HCT116 (cell line): ENCODE measurements at regions not wholly inside any gene's neighbourhood (a gene's known extent, or its start where the extent isn't known, plus 50 kb on each side); places are given as distances from the start of the nearest gene placed in this dataset.

ENCODE experiments used
- ATAC-seq: fragments of 200-7000 bp; cut with Tn5 transposase; 2 replicates; pipeline ENCODE4 v1.9.1; 2020; ENCODE audit warnings: mild to moderate bottlenecking, moderate library complexity
- BruUV-seq: library from RNA; stranded (reverse); fragments of 400-500 nt; replicated peaks from 2 replicates; lab custom pipeline; 2021; lab: Mats Ljungman, UMichigan
- CTCF ChIA-PET: fragments of 300-600 bp; sonication (Branson Sonifier 250); formaldehyde crosslinking; loops from one replicate; lab custom pipeline; 2021; ENCODE audit warnings: antibody characterized with exemption; lab: Charles Lee
- POLR2A ChIA-PET: fragments of 300-600, 350-600 bp; sonication (Branson Sonifier 250); formaldehyde crosslinking; loops from one replicate; lab custom pipeline; 2021; ENCODE audit warnings: antibody characterized with exemption; lab: Charles Lee
- RAD21 ChIA-PET, 2 experiments: fragments of 300-600 bp; sonication (Branson Sonifier 250); formaldehyde crosslinking; loops; one replicate each; lab custom pipeline; 2023; ENCODE audit warnings: low total read pairs in 2 of 2; ENCODE audit not compliant: uncharacterized antibody in 2 of 2, unreplicated experiment in 2 of 2, low non-redundant PET in 1 of 2; lab: Charles Lee
- DNase-seq: peaks from one replicate; pipeline ENCODE4 v3.0.0-alpha.2; 2010; ENCODE audit warnings: low read depth, low spot score
- H2AFZ ChIP-seq: fragments of 200-600 bp; shearing (Covaris generic), sonication (generic); 2 replicates; pipeline ENCODE4 v1.6.1; 2017; ENCODE audit warnings: low read depth, mixed run types, mixed read lengths, antibody characterized with exemption, low read length; ENCODE audit not compliant: poor library complexity, severe bottlenecking
- H3K27ac ChIP-seq: 2 replicates; pipeline ENCODE4 v1.5.1; 2012; ENCODE audit warnings: low read depth, low read length
- H3K27me3 ChIP-seq: fragments of 200-600 bp; sonication (generic); 2 replicates; pipeline ENCODE4 v1.6.1; 2016; ENCODE audit warnings: mixed run types, low read length, mixed read lengths; ENCODE audit not compliant: insufficient read depth
- H3K36me3 ChIP-seq, 2 experiments: fragments of 200-500 bp in 1 of 2; fragments of 200-600 bp in 1 of 2; sonication (Bioruptor generic) in 1 of 2; sonication (generic) in 1 of 2; 2 replicates each; pipeline versions ENCODE4 v1.5.1 to v1.6.1; 2014 to 2016; ENCODE audit warnings: low read length in 2 of 2, inconsistent platforms in 1 of 2, mixed read lengths in 1 of 2, mixed run types in 1 of 2; ENCODE audit not compliant: insufficient read depth in 2 of 2, control insufficient read depth in 1 of 2
- H3K4me1 ChIP-seq, 2 experiments: fragments of 200-600 bp in 1 of 2; sonication (generic) in 1 of 2; 2 replicates each; pipeline versions ENCODE4 v1.5.1 to v1.6.1; 2012 to 2017; ENCODE audit warnings: low read length in 2 of 2, inconsistent platforms in 1 of 2, mild to moderate bottlenecking in 1 of 2, mixed read lengths in 1 of 2, mixed run types in 1 of 2, moderate library complexity in 1 of 2; ENCODE audit not compliant: insufficient read depth in 2 of 2, control insufficient read depth in 1 of 2
- H3K4me2 ChIP-seq: fragments of 200-600 bp; sonication (generic); 2 replicates; pipeline ENCODE4 v1.6.1; 2017; ENCODE audit warnings: mixed run types, low read length, mixed read lengths
- H3K4me3 ChIP-seq, 2 experiments: fragments of 200-600 bp in 1 of 2; sonication (generic) in 1 of 2; replicated peaks in 1 of 2; 2 replicates each; pipeline ENCODE4 v1.5.1; 2011 to 2016; ENCODE audit warnings: low read length in 2 of 2, control low read depth in 1 of 2, low read depth in 1 of 2, mild to moderate bottlenecking in 1 of 2, mixed read lengths in 1 of 2, mixed run types in 1 of 2
- H3K79me2 ChIP-seq: fragments of 200-600 bp; sonication (generic); 2 replicates; pipeline ENCODE4 v1.6.1; 2017; ENCODE audit warnings: mild to moderate bottlenecking, mixed run types, low read length, moderate library complexity, mixed read lengths; ENCODE audit not compliant: insufficient read depth
- H3K9ac ChIP-seq: fragments of 200-600 bp; sonication (generic); 2 replicates; pipeline ENCODE4 v1.6.1; 2016; ENCODE audit warnings: low read length, mixed read lengths
- H3K9me2 ChIP-seq: fragments of 200-600 bp; sonication (generic), shearing (Covaris generic); 2 replicates; pipeline ENCODE4 v1.6.1; 2017; ENCODE audit warnings: mixed run types, mild to moderate bottlenecking, moderate library complexity; ENCODE audit not compliant: insufficient read depth
- H3K9me3 ChIP-seq, 2 experiments: fragments of 200-500 bp in 1 of 2; fragments of 200-600 bp in 1 of 2; sonication (Bioruptor generic) in 1 of 2; sonication (generic) in 1 of 2; 2 replicates each; pipeline ENCODE4 v1.6.1; 2014 to 2017; ENCODE audit warnings: low read length in 2 of 2, mixed read lengths in 2 of 2, inconsistent platforms in 1 of 2, low read depth in 1 of 2, mild to moderate bottlenecking in 1 of 2, mixed run types in 1 of 2, moderate library complexity in 1 of 2; ENCODE audit not compliant: control insufficient read depth in 1 of 2, insufficient read depth in 1 of 2
- H4K20me1 ChIP-seq: fragments of 200-600 bp; sonication (generic), shearing (Covaris generic); 2 replicates; pipeline ENCODE4 v1.6.1; 2017; ENCODE audit warnings: mixed run types, mild to moderate bottlenecking, moderate library complexity; ENCODE audit not compliant: insufficient read depth
- CBX3 ChIP-seq: IDR thresholded peaks from 2 replicates; pipeline ENCODE4 v1.6.1; 2012; ENCODE audit warnings: low read depth
- EGR1 ChIP-seq: IDR thresholded peaks from 2 replicates; pipeline ENCODE4 v1.6.1; 2012; ENCODE audit warnings: low read depth
- ELF1 ChIP-seq: IDR thresholded peaks from 2 replicates; pipeline ENCODE4 v1.6.1; 2012; ENCODE audit warnings: low read depth, borderline replicate concordance
- EZH2 ChIP-seq: fragments of 200-600 bp; sonication (generic); IDR thresholded peaks from 2 replicates; pipeline ENCODE4 v1.6.1; 2017; ENCODE audit warnings: antibody characterized with exemption, mixed run types
- EZH2phosphoT487 ChIP-seq: fragments of 200-600 bp; IDR thresholded peaks from 2 replicates; pipeline ENCODE4 v1.6.1; 2018; ENCODE audit warnings: antibody characterized with exemption, borderline replicate concordance
- SIN3A ChIP-seq: IDR thresholded peaks from 2 replicates; pipeline ENCODE4 v1.6.1; 2012; ENCODE audit warnings: low read depth
- SP1 ChIP-seq: IDR thresholded peaks from 2 replicates; pipeline ENCODE4 v1.6.1; 2012; ENCODE audit warnings: low read depth
- SRF ChIP-seq: IDR thresholded peaks from 2 replicates; pipeline ENCODE4 v1.6.1; 2012; ENCODE audit warnings: low read depth
- TCF7L2 ChIP-seq: IDR thresholded peaks from 2 replicates; pipeline ENCODE4 v1.7.0; 2011; ENCODE audit warnings: borderline replicate concordance, inconsistent platforms; ENCODE audit not compliant: insufficient read depth, insufficient read length; ENCODE audit errors: extremely low read depth
- ZBTB33 ChIP-seq: IDR thresholded peaks from 2 replicates; pipeline ENCODE4 v1.6.1; 2011; ENCODE audit warnings: mild to moderate bottlenecking, low read length, moderate library complexity; ENCODE audit not compliant: insufficient replicate concordance; ENCODE audit errors: extremely low read depth
- ZFX ChIP-seq: fragments of 450-650 bp; IDR thresholded peaks from 2 replicates; pipeline ENCODE4 v1.6.1; 2017
- ZNF274 ChIP-seq: fragments of 200-500 bp; sonication (Bioruptor generic); IDR thresholded peaks from 2 replicates; pipeline ENCODE4 v1.6.1; 2014; ENCODE audit warnings: mild to moderate bottlenecking, low read depth, low read length, inconsistent platforms
- intact Hi-C: fragments of 100-400 bp; cut with micrococcal nuclease; formaldehyde crosslinking; loops from 2 replicates; pipeline ENCODE4 v1.10.0; 2022
- TF ChIP-seq, protein P1 (sequence below): IDR thresholded peaks from 2 replicates; pipeline ENCODE4 v1.6.1; 2012; ENCODE audit warnings: low read depth
- TF ChIP-seq, protein P2 (sequence below): IDR thresholded peaks from 2 replicates; pipeline ENCODE4 v1.6.1; 2012
- TF ChIP-seq, protein P3 (sequence below), 3 experiments: fragments of 200-600 bp in 1 of 3; sonication (generic) in 1 of 3; IDR thresholded peaks in 2 of 3; conservative IDR thresholded peaks in 1 of 3; 2 replicates each; pipeline ENCODE4 v1.5.1; 2012 to 2017; ENCODE audit warnings: low read depth in 2 of 3, low read length in 2 of 3, antibody characterized with exemption in 1 of 3, borderline replicate concordance in 1 of 3, control low read depth in 1 of 3, mild to moderate bottlenecking in 1 of 3, mixed read lengths in 1 of 3, mixed run types in 1 of 3, moderate library complexity in 1 of 3; ENCODE audit not compliant: insufficient read depth in 1 of 3

- Histone ChIP-seq H3K9me2 (no peaks in the 10 kb centered on the region), H3K79me2 (no peaks in the 10 kb centered on the region), H3K27me3 (no peaks in the 10 kb centered on the region), H2AFZ (no peak overlapping the region), H3K9me3 (no peaks in the 10 kb centered on the region), H3K4me3 (no peak overlapping the region), H3K4me1 (no peaks in the 10 kb centered on the region), H3K27ac (no peak overlapping the region), H4K20me1 (no peaks in the 10 kb centered on the region), H3K4me2 (no peak overlapping the region), H3K36me3 (no peaks in the 10 kb centered on the region), H3K9ac (no peak overlapping the region)
- BruUV-seq = no TSS peak
- ChIA-PET CTCF (no interaction called here), POLR2A (no interaction called here), RAD21 (no interaction called here)
- TF ChIP-seq EZH2 (no peak), ZNF274 (no peak), EGR1 (no peak), ELF1 (no peak), CBX3 (no peak), SIN3A (no peak), ZFX (no peak), SRF (no peak), SP1 (no peak), ZBTB33 (no peak), TCF7L2 (no peak), EZH2phosphoT487 (no peak)
- TF ChIP-seq, protein P1, sequence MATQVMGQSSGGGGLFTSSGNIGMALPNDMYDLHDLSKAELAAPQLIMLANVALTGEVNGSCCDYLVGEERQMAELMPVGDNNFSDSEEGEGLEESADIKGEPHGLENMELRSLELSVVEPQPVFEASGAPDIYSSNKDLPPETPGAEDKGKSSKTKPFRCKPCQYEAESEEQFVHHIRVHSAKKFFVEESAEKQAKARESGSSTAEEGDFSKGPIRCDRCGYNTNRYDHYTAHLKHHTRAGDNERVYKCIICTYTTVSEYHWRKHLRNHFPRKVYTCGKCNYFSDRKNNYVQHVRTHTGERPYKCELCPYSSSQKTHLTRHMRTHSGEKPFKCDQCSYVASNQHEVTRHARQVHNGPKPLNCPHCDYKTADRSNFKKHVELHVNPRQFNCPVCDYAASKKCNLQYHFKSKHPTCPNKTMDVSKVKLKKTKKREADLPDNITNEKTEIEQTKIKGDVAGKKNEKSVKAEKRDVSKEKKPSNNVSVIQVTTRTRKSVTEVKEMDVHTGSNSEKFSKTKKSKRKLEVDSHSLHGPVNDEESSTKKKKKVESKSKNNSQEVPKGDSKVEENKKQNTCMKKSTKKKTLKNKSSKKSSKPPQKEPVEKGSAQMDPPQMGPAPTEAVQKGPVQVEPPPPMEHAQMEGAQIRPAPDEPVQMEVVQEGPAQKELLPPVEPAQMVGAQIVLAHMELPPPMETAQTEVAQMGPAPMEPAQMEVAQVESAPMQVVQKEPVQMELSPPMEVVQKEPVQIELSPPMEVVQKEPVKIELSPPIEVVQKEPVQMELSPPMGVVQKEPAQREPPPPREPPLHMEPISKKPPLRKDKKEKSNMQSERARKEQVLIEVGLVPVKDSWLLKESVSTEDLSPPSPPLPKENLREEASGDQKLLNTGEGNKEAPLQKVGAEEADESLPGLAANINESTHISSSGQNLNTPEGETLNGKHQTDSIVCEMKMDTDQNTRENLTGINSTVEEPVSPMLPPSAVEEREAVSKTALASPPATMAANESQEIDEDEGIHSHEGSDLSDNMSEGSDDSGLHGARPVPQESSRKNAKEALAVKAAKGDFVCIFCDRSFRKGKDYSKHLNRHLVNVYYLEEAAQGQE = no peak
- TF ChIP-seq, protein P2, sequence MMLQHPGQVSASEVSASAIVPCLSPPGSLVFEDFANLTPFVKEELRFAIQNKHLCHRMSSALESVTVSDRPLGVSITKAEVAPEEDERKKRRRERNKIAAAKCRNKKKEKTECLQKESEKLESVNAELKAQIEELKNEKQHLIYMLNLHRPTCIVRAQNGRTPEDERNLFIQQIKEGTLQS = no peak
- TF ChIP-seq, protein P3, sequence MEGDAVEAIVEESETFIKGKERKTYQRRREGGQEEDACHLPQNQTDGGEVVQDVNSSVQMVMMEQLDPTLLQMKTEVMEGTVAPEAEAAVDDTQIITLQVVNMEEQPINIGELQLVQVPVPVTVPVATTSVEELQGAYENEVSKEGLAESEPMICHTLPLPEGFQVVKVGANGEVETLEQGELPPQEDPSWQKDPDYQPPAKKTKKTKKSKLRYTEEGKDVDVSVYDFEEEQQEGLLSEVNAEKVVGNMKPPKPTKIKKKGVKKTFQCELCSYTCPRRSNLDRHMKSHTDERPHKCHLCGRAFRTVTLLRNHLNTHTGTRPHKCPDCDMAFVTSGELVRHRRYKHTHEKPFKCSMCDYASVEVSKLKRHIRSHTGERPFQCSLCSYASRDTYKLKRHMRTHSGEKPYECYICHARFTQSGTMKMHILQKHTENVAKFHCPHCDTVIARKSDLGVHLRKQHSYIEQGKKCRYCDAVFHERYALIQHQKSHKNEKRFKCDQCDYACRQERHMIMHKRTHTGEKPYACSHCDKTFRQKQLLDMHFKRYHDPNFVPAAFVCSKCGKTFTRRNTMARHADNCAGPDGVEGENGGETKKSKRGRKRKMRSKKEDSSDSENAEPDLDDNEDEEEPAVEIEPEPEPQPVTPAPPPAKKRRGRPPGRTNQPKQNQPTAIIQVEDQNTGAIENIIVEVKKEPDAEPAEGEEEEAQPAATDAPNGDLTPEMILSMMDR (IDR thresholded peaks at IDR 0.05 in 2 of 3, conservative IDR thresholded peaks at IDR 0.05 in 1 of 3; ENCODE audit: borderline replicate concordance in 1 of 3, insufficient read depth in 1 of 3, low read depth in 2 of 3, low read length in 2 of 3) = no peak
- ATAC-seq (no peak), DNase-seq (no peak)
- intact Hi-C loops = no loop called here
Observed at GRCh38 chr3:25156626-25157025, 271.4 kb upstream of the RARB start.
